Stimulated activated naive B cell treated with anti-CD40 and anti-IgM and Interleukin-4, amounts not matched to agents 10 μg/mL and 1 μg/mL and 100 μg/mL, for 72 hours (primary cell): ENCODE measurements at regions not wholly inside any gene's neighbourhood (a gene's known extent, or its start where the extent isn't known, plus 50 kb on each side); places are given as distances from the start of the nearest gene placed in this dataset.

Source experiments
- ATAC-seq, 2 donors: fragments of 150-1000 bp; cut with Tn5 transposase; replicated peaks; 2 replicates each; pipeline ENCODE4 v1.10.0; 2021; ENCODE audit warnings: moderate library complexity in 1 of 2
- DNase-seq: peaks from one replicate; pipeline ENCODE4 v3.0.0; 2021
- H3K27ac Mint-ChIP-seq: one replicate; pipeline ENCODE4 v1.8.0; 2022; ENCODE audit warnings: mild to moderate bottlenecking, mixed read lengths
- H3K27me3 Mint-ChIP-seq, 2 donors: one replicate each; pipeline ENCODE4 v1.8.0; 2022; ENCODE audit warnings: mixed read lengths in 2 of 2
- H3K36me3 Mint-ChIP-seq, 2 donors: one replicate each; pipeline ENCODE4 v1.8.0; 2022; ENCODE audit warnings: mixed read lengths in 2 of 2, mild to moderate bottlenecking in 1 of 2
- H3K4me1 Mint-ChIP-seq, 2 donors: one replicate each; pipeline ENCODE4 v1.8.0; 2022; ENCODE audit warnings: mixed read lengths in 2 of 2, mild to moderate bottlenecking in 1 of 2
- H3K4me3 Mint-ChIP-seq, 2 donors: one replicate each; pipeline ENCODE4 v1.8.0; 2022; ENCODE audit warnings: mild to moderate bottlenecking in 2 of 2, mixed read lengths in 2 of 2, moderate library complexity in 1 of 2
- H3K9me3 Mint-ChIP-seq, 2 donors: one replicate each; pipeline ENCODE4 v1.8.0; 2022; ENCODE audit warnings: mixed read lengths in 2 of 2, mild to moderate bottlenecking in 1 of 2

DNA sequence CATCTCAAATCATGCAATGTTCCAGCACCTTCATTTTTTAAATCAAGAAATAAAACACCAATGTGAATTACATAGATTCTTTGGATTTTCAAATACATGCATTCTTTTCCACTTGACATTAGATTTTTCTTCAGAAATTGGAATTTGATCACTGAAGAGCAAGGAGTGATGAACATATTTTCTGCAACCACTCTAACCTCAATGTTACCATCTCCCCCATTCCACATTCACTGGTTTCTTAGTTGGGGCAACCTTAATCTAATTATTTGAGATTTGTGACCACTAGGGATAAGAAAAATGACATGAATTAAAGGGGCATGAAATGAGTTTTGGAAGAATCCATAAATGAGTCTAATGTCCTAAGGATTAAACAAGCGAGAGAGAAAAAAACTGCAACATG lies 168.7 kb upstream of the NR5A2 start:
- Mint-ChIP-seq H3K27ac (no peak overlapping the region), H3K4me1 (peaks cover 8 to 13% of the 10 kb centered on the region in 2 donors), H3K27me3 (peaks cover 0 to 7% of the 10 kb centered on the region in 2 donors), H3K36me3 (no peaks in the 10 kb centered on the region), H3K9me3 (peaks cover 0 to 3% of the 10 kb centered on the region in 2 donors), H3K4me3 (no peak overlapping the region)
- ATAC-seq (no peak), DNase-seq (no peak)

DNA sequence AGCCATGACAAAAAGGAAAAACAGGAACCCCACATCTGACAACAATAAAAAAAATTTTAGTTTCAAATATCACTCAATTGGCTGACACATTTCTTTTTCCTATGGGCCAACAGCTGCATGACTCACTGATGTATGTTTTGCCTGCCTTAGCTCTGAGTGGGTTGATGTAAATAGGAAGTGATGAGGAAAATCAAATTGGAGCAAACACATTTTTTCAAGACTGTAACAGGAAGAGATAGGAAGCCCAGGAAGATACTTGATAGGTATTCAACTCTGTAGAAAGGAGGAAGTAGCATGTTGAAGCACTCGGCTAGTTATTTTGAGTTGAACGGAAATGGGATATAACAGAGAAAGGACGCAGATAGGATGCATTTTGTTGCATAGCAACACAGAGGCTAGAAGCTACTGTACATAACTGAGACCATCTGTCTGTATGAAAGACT lies 168.0 kb upstream of the NR5A2 start:
- Mint-ChIP-seq H3K4me3 (peak overlapping the region in 1 of 2 donors; percentile 38), H3K9me3 (peaks cover 0 to 3% of the 10 kb centered on the region in 2 donors), H3K27ac (peak overlapping the region; percentile 2), H3K36me3 (no peaks in the 10 kb centered on the region), H3K27me3 (peaks cover 3 to 11% of the 10 kb centered on the region in 2 donors), H3K4me1 (peaks cover 8 to 13% of the 10 kb centered on the region in 2 donors)
- DNase-seq (no peak), ATAC-seq (peak; percentile 63 to 72)

DNA sequence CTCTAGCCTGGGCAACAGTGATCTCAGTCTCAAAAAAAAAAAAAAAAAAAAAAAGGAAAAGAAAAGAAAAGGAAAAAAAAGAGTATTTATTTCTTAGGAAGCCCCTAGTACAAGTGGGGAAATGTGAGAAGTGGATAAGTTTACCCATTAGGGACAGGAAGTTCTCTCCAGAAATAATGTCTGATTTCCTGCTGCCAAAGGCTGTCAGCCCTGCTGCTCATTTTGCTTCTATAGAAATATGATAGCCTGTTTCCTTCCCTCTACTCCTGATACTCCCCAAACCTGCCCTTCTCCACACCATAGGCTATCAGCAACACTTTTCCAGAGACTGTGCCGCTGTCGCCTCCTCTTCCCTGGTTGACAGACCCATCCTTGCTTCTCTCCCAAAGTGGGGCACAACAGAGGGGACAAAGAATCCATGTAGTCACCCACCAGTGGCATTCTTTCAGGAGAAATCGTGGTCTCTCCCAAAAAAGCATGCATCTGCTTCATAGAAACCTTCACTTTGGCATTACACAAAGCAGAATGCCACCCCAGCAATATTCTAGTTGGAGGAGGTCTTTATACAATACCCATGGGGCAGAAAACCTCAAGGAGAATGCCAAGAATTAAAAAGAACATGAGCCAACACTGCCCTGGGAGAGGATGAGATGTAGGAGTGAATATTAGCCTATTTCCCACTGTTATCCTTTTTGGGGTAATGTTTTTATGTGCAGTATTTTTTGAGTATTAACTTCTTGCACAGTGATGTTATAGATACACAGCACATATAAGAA lies 166.3 kb upstream of the NR5A2 start:
- no peak for ATAC-seq
- no peaks in the 10 kb centered on the region for H3K36me3 Mint-ChIP-seq
- no peak for DNase-seq
- H3K9me3 Mint-ChIP-seq, result peaks cover 0 to 3% of the 10 kb centered on the region in 2 donors
- no peak overlapping the region for H3K4me3 Mint-ChIP-seq
- H3K27me3 Mint-ChIP-seq, result peaks cover 6 to 12% of the 10 kb centered on the region in 2 donors
- no peak overlapping the region for H3K27ac Mint-ChIP-seq
- peaks cover 8 to 13% of the 10 kb centered on the region in 2 donors for H3K4me1 Mint-ChIP-seq

DNA sequence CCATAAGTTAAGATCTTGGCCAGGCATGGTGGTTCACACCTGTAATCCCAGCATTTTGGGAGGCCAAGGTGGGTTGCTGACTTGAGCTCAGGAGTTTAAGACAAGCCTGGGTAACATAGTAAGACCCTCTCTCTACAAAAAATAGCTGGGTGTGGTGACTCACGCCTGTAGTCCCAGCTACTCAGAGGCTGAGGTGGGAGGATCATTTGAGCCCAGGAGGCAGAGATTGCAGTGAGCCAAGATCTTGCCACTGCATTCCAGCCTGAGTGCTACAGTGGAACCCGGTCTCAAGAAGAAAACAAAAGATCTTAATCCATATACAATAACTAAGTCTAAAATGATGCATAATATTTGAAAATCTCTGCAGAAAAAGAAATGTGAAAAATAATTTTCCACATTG lies 165.5 kb upstream of the NR5A2 start:
- no peak for DNase-seq
- ATAC-seq, result no peak
- Mint-ChIP-seq H3K36me3 (no peaks in the 10 kb centered on the region), H3K27ac (no peak overlapping the region), H3K27me3 (peaks cover 6 to 12% of the 10 kb centered on the region in 2 donors), H3K4me1 (peaks cover 8 to 13% of the 10 kb centered on the region in 2 donors), H3K9me3 (peaks cover 0 to 3% of the 10 kb centered on the region in 2 donors), H3K4me3 (no peak overlapping the region)

DNA sequence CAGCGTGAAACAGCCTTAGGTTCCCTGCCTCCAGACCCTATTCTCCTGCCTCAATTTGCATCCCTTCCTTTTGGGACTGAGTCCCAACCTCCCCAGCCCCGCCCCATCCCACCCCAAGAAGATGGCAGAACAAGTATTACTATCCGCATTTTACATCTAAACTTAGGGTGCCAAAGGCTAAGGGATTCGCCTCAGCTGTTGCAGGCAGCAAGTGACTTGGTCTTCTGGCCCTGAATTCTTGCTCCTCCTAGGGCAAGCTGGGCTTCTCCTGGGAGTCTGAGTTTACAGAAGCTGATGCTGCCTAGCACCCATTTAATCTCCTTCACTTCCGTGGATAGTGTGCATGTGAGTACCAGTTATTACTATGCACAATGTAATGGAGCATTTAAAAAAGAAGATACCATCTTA lies 161.3 kb upstream of the NR5A2 start:
- peaks cover 6 to 9% of the 10 kb centered on the region in 2 donors for H3K4me1 Mint-ChIP-seq
- ATAC-seq, result no peak
- DNase-seq, result no peak
- H3K27me3 Mint-ChIP-seq, result peaks cover 6% of the 10 kb centered on the region in 2 donors
- H3K27ac Mint-ChIP-seq, result no peak overlapping the region
- no peaks in the 10 kb centered on the region for H3K36me3 Mint-ChIP-seq
- H3K9me3 Mint-ChIP-seq, result no peaks in the 10 kb centered on the region
- H3K4me3 Mint-ChIP-seq, result no peak overlapping the region

DNA sequence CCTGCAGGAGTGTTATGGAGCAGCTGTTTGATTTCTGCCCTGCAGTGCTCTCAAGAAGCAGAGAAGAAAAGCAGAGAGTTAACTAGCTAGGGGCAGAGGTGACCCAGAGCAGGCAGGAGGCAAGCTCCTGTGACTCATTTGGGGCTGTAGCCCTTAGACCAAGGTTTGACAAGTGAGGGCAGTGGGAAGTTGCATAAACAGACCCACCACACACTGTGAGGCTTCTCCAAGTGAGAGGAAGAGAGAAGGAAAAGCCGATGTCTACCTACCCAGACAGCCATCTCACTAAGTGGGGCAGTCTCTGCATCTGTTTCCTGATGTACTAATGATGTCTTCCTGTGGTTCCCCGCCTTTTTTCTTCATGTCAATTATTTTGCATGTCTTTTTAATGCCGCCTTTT lies 159.9 kb upstream of the NR5A2 start:
- Mint-ChIP-seq H3K27me3 (peaks cover 5 to 6% of the 10 kb centered on the region in 2 donors), H3K4me3 (no peak overlapping the region), H3K27ac (peak overlapping the region; percentile 14), H3K4me1 (peaks cover 5 to 7% of the 10 kb centered on the region in 2 donors), H3K36me3 (no peaks in the 10 kb centered on the region), H3K9me3 (no peaks in the 10 kb centered on the region)
- ATAC-seq, result peak; percentile 45 to 61
- DNase-seq, result no peak

DNA sequence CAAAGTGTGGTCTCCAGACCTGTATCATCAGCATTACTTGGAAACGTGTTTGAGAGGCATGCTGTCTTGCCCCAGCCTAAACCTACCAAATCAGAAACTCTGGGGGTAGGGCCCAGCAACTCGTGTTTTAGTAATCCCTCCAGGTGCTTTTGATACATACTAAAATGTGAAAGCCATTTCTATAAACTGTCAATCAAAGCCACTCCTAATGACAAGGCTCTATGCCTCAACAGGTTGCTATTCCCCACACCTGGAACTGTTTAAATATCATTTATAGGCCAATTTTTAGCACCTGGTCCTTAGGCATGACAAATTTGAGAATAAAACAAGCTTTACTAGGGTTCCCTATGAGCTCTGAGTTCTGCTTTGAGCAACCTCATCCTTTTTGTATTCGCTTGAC lies 158.7 kb upstream of the NR5A2 start:
- no peaks in the 10 kb centered on the region for H3K36me3 Mint-ChIP-seq
- H3K27ac Mint-ChIP-seq, result no peak overlapping the region
- H3K4me3 Mint-ChIP-seq, result no peak overlapping the region
- H3K4me1 Mint-ChIP-seq, result peaks cover 5 to 7% of the 10 kb centered on the region in 2 donors
- no peaks in the 10 kb centered on the region for H3K9me3 Mint-ChIP-seq
- H3K27me3 Mint-ChIP-seq, result peaks cover 5 to 6% of the 10 kb centered on the region in 2 donors
- no peak for DNase-seq
- no peak for ATAC-seq

DNA sequence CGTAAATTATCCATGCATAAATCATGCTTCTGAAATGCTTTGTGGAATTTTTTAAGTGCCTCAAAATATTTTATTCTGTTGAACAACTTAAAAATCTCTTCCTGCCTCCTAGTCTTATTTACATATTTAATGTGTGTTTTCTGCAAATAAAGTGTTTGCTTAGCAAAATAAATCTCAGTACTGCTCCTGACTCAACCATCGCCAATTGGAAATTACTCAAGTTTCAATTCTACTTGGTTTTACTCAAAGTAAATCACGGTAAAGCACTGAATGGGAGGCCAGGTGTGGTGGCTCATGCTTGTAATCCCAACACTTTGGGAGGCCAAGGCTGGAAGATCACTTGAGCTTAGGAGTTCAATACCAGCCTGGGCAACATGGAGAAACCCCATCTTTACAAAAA lies 152.2 kb upstream of the NR5A2 start:
- no peaks in the 10 kb centered on the region for H3K27me3 Mint-ChIP-seq
- DNase-seq (no peak), ATAC-seq (no peak)
- no peak overlapping the region for H3K4me3 Mint-ChIP-seq
- no peak overlapping the region for H3K27ac Mint-ChIP-seq
- H3K4me1 Mint-ChIP-seq, result peaks cover 17 to 36% of the 10 kb centered on the region in 2 donors
- peaks cover 9 to 10% of the 10 kb centered on the region in 2 donors for H3K9me3 Mint-ChIP-seq
- H3K36me3 Mint-ChIP-seq, result peaks cover 6 to 12% of the 10 kb centered on the region in 2 donors

DNA sequence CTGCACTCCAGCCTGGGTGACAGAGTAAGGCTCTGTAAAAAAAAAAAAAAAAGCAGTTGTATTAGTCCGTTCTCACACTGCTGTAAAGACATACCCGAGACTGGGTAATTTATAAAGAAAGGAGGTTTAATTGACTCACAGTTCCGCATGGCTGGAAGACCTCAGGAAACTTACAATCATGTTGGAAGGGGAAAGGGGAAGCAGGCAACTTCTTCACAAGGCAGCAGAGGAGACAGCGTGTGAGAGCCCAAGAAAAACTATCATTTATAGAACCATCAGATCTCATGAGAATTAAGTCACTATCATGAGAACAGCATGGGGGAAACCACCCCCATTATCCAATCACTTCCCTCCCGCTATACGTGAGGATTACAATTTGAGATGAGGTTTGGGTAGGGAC lies 151.7 kb upstream of the NR5A2 start:
- H3K27me3 Mint-ChIP-seq, result no peaks in the 10 kb centered on the region
- DNase-seq (peak; percentile 4), ATAC-seq (peak; percentile 51 to 77)
- peaks cover 6 to 12% of the 10 kb centered on the region in 2 donors for H3K36me3 Mint-ChIP-seq
- H3K27ac Mint-ChIP-seq, result peak overlapping the region; percentile 60
- no peak overlapping the region for H3K4me3 Mint-ChIP-seq
- H3K4me1 Mint-ChIP-seq, result peaks cover 18 to 38% of the 10 kb centered on the region in 2 donors
- peaks cover 9 to 10% of the 10 kb centered on the region in 2 donors for H3K9me3 Mint-ChIP-seq

DNA sequence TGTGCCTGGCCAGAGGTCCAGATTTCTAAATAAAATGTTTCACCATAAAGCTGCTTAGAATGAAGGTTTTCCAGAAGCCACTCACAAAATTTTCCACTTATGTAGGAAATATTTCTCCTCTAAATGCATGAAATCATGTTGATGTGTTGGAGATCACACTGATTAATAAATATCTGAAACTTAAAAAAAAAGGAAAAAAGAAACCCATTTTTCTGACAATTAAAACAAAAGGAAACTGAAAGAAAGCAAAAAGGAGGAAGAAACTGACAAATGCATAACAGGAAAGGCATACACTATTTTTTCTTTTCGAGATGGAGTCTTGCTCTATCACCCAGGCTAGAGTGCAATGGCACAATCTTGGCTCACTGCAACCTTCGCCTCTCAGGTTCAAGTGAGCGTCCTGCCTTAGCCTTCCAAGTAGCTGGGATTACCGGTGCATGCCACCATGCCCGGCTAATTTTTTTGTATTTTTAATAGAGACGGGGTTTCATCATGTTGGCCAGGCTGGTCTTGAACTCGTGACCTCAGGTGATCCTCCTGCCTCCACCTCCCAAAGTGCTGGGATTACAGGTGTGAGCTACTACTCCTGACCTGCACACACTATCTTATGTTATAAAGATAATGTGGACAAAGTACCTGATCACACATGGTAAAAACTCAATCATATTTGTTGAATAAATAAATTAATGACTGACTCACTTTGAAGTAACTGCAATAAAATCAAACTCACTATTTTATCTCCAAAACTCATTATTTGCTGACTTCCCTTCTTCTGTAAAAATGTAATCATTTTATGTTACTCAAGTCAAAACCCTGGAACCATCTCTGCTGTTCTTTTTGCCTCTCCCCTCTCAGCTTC lies 149.8 kb upstream of the NR5A2 start:
- peak overlapping the region in 1 of 2 donors; percentile 8 for H3K4me3 Mint-ChIP-seq
- ATAC-seq (no peak), DNase-seq (no peak)
- H3K27ac Mint-ChIP-seq, result peak overlapping the region; percentile 9
- peaks cover 6 to 12% of the 10 kb centered on the region in 2 donors for H3K36me3 Mint-ChIP-seq
- peaks cover 9 to 10% of the 10 kb centered on the region in 2 donors for H3K9me3 Mint-ChIP-seq
- H3K27me3 Mint-ChIP-seq, result no peaks in the 10 kb centered on the region
- H3K4me1 Mint-ChIP-seq, result peaks cover 18 to 38% of the 10 kb centered on the region in 2 donors

DNA sequence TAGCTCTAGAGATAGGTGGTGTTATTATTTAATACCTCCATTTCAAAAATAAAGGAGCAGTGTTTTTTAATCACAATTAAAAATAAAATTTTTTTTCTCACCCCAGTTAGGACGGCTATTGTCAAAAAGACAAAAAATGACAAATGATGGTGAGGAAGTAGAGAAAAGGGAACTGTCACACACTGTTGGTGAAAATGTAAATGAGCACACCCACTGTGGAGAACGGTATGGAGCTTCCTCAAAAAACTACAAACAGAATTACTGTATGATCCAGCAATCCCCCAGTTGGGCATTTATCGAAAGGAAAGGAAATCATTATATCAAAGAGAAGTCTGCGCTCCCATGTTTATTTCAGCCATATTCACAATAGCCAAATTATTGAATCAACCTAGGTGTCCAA lies 148.7 kb upstream of the NR5A2 start:
- ATAC-seq (peak; percentile 66 to 71), DNase-seq (no peak)
- Mint-ChIP-seq H3K36me3 (peaks cover 6 to 12% of the 10 kb centered on the region in 2 donors), H3K4me1 (peaks cover 19 to 41% of the 10 kb centered on the region in 2 donors), H3K27me3 (no peaks in the 10 kb centered on the region), H3K4me3 (no peak overlapping the region), H3K9me3 (peaks cover 9 to 11% of the 10 kb centered on the region in 2 donors), H3K27ac (no peak overlapping the region)

DNA sequence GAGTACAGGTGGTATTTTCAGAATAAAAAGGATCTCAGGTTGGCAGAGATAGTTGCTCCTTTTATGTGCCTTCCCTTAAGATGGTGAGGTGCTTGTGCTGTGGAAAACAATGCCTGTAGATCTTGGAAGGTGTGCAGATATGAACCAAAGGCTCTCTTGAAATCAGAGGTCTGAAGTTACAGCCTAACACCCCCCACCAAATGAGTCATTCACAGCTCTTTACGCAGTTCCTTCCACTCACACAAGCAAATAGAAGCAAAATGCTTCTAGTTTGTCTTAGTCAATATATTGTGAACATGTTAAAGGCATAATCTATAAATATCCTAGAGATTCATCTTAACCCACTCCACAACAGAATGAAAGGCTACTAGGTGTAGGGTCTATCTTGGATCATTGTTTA lies 128.9 kb upstream of the NR5A2 start:
- DNase-seq (no peak), ATAC-seq (no peak)
- H3K9me3 Mint-ChIP-seq, result no peaks in the 10 kb centered on the region
- no peaks in the 10 kb centered on the region for H3K36me3 Mint-ChIP-seq
- H3K4me3 Mint-ChIP-seq, result no peak overlapping the region
- H3K27ac Mint-ChIP-seq, result no peak overlapping the region
- peaks cover 0 to 2% of the 10 kb centered on the region in 2 donors for H3K4me1 Mint-ChIP-seq
- peaks cover 11 to 12% of the 10 kb centered on the region in 2 donors for H3K27me3 Mint-ChIP-seq

DNA sequence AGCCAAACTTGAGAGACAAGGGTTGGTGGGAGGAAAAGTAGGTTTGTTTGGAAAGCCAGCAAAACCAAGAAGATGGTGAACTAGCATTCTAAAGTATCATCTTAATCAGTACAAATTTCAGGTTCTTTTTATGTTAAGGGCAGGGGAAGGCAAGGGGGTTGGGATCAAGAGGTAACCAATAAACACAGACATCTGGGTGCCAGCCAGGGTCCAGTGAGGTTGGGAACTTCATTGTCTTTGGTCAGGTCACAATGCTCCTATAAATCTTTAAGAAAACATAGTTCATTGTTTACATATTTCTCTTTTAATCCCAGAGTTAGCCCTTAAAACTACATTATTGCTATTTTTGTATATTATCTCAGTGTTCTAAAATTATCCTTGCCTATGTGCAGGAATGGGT lies 126.2 kb upstream of the NR5A2 start:
- no peaks in the 10 kb centered on the region for H3K36me3 Mint-ChIP-seq

DNA sequence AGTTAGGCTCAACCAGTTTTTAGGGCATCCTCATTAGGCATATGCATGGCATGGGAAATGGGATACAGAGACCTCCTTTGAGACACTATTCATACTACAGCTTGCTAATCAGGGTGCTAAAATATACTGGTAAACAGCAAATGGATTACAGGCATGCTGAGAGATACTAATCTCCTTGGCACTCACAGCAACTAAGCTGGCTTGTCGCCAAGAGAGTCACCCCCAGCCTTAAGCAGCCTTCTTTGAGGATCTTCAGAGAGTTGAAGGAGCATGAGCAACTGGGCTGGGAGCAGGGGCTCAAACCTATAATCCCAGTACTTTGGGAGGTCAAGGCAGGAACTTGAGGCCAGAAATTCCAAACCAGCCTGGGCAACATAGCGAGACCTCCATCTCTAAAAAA lies 120.1 kb upstream of the NR5A2 start:
- Mint-ChIP-seq H3K4me3 (no peak overlapping the region), H3K36me3 (no peaks in the 10 kb centered on the region), H3K27ac (no peak overlapping the region), H3K27me3 (peaks cover 6 to 11% of the 10 kb centered on the region in 2 donors), H3K4me1 (no peaks in the 10 kb centered on the region), H3K9me3 (peaks cover 0 to 2% of the 10 kb centered on the region in 2 donors)
- DNase-seq (no peak), ATAC-seq (no peak)

More for the DNA sequence above, 126.2 kb upstream of the NR5A2 start:
- no peak overlapping the region for H3K27ac Mint-ChIP-seq
- DNase-seq (no peak), ATAC-seq (no peak)
- no peak overlapping the region for H3K4me3 Mint-ChIP-seq
- peaks cover 17 to 20% of the 10 kb centered on the region in 2 donors for H3K27me3 Mint-ChIP-seq
- peaks cover 0 to 2% of the 10 kb centered on the region in 2 donors for H3K4me1 Mint-ChIP-seq
- H3K9me3 Mint-ChIP-seq, result peaks cover 0 to 2% of the 10 kb centered on the region in 2 donors
